CD14-positive monocyte (primary cell): ENCODE measurements at regions not wholly inside any gene's neighbourhood (a gene's known extent, or its start where the extent isn't known, plus 50 kb on each side); places are given as distances from the start of the nearest gene placed in this dataset.

Experiments
- DNase-seq, 3 donors: peaks; one replicate each; pipeline ENCODE4 v3.0.0-alpha.2; 2011 to 2022
- H2AFZ ChIP-seq: 2 replicates; pipeline ENCODE4 v1.6.0; 2012; ENCODE audit warnings: mild to moderate bottlenecking, low read depth, low read length, inconsistent platforms; ENCODE audit not compliant: insufficient read depth, poor library complexity, severe bottlenecking
- H3K27ac ChIP-seq, 2 donors: 1 replicate in 1 of 2; 2 replicates in 1 of 2; pipeline ENCODE4 v1.5.1; 2012 to 2013; ENCODE audit warnings: low read length in 2 of 2, control low read depth in 1 of 2, inconsistent platforms in 1 of 2, low read depth in 1 of 2, mild to moderate bottlenecking in 1 of 2
- H3K27me3 ChIP-seq, 2 donors: one replicate each; pipeline versions ENCODE4 v1.6.0 to v1.6.1; 2011 to 2013; ENCODE audit warnings: low read length in 2 of 2; ENCODE audit not compliant: control insufficient read depth in 2 of 2, insufficient read depth in 2 of 2
- H3K36me3 ChIP-seq, 2 donors: replicated peaks in 1 of 2; 1 replicate in 1 of 2; 2 replicates in 1 of 2; pipeline versions ENCODE4 v1.5.1 to v1.6.1; 2012 to 2013; ENCODE audit warnings: low read length in 2 of 2, control low read depth in 1 of 2, inconsistent platforms in 1 of 2, mild to moderate bottlenecking in 1 of 2; ENCODE audit not compliant: insufficient read depth in 2 of 2, control insufficient read depth in 1 of 2
- H3K4me1 ChIP-seq, 2 donors: 1 replicate in 1 of 2; 2 replicates in 1 of 2; pipeline versions ENCODE4 v1.5.1 to v1.6.1; 2012 to 2013; ENCODE audit warnings: low read length in 2 of 2, control low read depth in 1 of 2, inconsistent platforms in 1 of 2, mild to moderate bottlenecking in 1 of 2, moderate library complexity in 1 of 2; ENCODE audit not compliant: insufficient read depth in 2 of 2, control insufficient read depth in 1 of 2
- H3K4me2 ChIP-seq: replicated peaks from 2 replicates; pipeline ENCODE3; 2012; ENCODE audit warnings: low read length, moderate library complexity, mild to moderate bottlenecking; ENCODE audit not compliant: poor library complexity, severe bottlenecking; ENCODE audit errors: extremely low read depth
- H3K4me3 ChIP-seq, 3 experiments: fragments of 200-600 bp in 1 of 3; sonication (generic) in 1 of 3; replicated peaks in 1 of 3; 1 replicate in 2 of 3; 2 replicates in 1 of 3; pipeline ENCODE4 v1.5.1; 2011 to 2013; ENCODE audit warnings: low read length in 3 of 3, mild to moderate bottlenecking in 3 of 3, control low read depth in 2 of 3, low read depth in 2 of 3, inconsistent platforms in 1 of 3, moderate library complexity in 1 of 3
- H3K79me2 ChIP-seq: 2 replicates; pipeline ENCODE4 v1.6.0; 2012; ENCODE audit warnings: mild to moderate bottlenecking, control low read depth, inconsistent platforms, low read length, moderate library complexity; ENCODE audit not compliant: insufficient read depth
- H3K9ac ChIP-seq: 2 replicates; pipeline ENCODE4 v1.6.0; 2017; ENCODE audit warnings: low read length, mild to moderate bottlenecking; ENCODE audit not compliant: insufficient read depth, poor library complexity, severe bottlenecking
- H3K9me3 ChIP-seq, 2 donors: replicated peaks in 1 of 2; 1 replicate in 1 of 2; 2 replicates in 1 of 2; pipeline versions ENCODE4 v1.5.1 to v1.6.1; 2012 to 2013; ENCODE audit warnings: low read length in 2 of 2, control low read depth in 1 of 2; ENCODE audit not compliant: control insufficient read depth in 1 of 2, insufficient read depth in 1 of 2
- H4K20me1 ChIP-seq: 2 replicates; pipeline ENCODE4 v1.6.0; 2012; ENCODE audit warnings: mild to moderate bottlenecking, low read length, control low read depth, moderate library complexity; ENCODE audit not compliant: insufficient read depth
- H3K27ac Mint-ChIP-seq, 7 donors: one replicate each; pipeline ENCODE4 v1.8.0; 2020; ENCODE audit warnings: mild to moderate bottlenecking in 7 of 7, mixed read lengths in 7 of 7, moderate library complexity in 6 of 7, inconsistent platforms in 2 of 7
- H3K27me3 Mint-ChIP-seq, 3 donors: one replicate each; pipeline ENCODE4 v1.8.0; 2021 to 2022; ENCODE audit warnings: low read depth in 3 of 3, mild to moderate bottlenecking in 3 of 3, mixed read lengths in 3 of 3, moderate library complexity in 3 of 3, inconsistent platforms in 1 of 3
- H3K36me3 Mint-ChIP-seq, 2 donors: one replicate each; pipeline ENCODE4 v1.8.0; 2020; ENCODE audit warnings: mixed read lengths in 2 of 2, inconsistent platforms in 1 of 2, mild to moderate bottlenecking in 1 of 2
- H3K4me1 Mint-ChIP-seq: one replicate; pipeline ENCODE4 v1.8.0; 2020; ENCODE audit warnings: mild to moderate bottlenecking, mixed read lengths
- H3K4me3 Mint-ChIP-seq, 2 donors: one replicate each; pipeline ENCODE4 v1.8.0; 2020; ENCODE audit warnings: mild to moderate bottlenecking in 2 of 2, mixed read lengths in 2 of 2, moderate library complexity in 1 of 2
- H3K9me3 Mint-ChIP-seq, 7 donors: one replicate each; pipeline ENCODE4 v1.8.0; 2020 to 2022; ENCODE audit warnings: mixed read lengths in 7 of 7, mild to moderate bottlenecking in 6 of 7, moderate library complexity in 6 of 7, inconsistent platforms in 2 of 7
- WGBS: methylation state at CpG from one replicate; pipeline ENCODE4 v1.1.5; 2013; ENCODE audit warnings: missing lambda C conversion rate; ENCODE audit not compliant: insufficient coverage; 5-methylcytosine and 5-hydroxymethylcytosine counted together
- intact Hi-C, 2 donors: fragments of 100-400 bp; cut with micrococcal nuclease; formaldehyde crosslinking; loops; one replicate each; pipeline versions ENCODE4 v1.15.0 to v1.15.1; 2023
- TF ChIP-seq, protein P1 (sequence below): fragments of 200-600 bp; IDR thresholded peaks from one replicate; pipeline ENCODE4 v1.8.0; 2022; ENCODE audit warnings: antibody characterized with exemption, mild to moderate bottlenecking

DNA sequence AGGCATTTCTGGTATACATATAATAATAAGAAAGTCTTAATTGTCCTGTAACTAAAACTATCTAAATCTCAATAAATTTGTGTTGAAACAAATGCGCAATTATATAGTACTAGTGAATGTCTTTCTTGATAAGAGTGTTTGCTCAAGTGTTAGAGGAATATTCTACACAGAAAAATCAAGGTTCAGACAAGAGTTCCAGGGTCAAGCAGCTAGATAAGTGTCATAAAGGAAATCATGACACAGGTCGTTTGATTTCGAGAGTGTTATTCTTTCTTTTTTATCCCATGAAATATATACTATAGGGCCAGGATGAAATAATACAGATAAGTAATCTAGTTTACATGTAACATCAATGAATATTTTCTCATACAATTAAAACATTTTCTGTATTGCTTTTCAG is 366.1 kb downstream of the UTRN start:
- H3K4me1 ChIP-seq = peaks cover 16 to 21% of the 10 kb centered on the region in 2 donors
- Mint-ChIP-seq H3K4me3 (no peak overlapping the region), H3K36me3 (peaks cover 5 to 14% of the 10 kb centered on the region in 2 donors), H3K4me1 (peaks cover 37% of the 10 kb centered on the region), H3K9me3 (peaks cover 0 to 1% (median 0%) of the 10 kb centered on the region in 7 donors), H3K27me3 (no peaks in the 10 kb centered on the region), H3K27ac (no peak overlapping the region)
- intact Hi-C loops = no loop called here
- H3K36me3 ChIP-seq = no peaks in the 10 kb centered on the region
- DNase-seq = no peak
- no peak overlapping the region for H3K4me2 ChIP-seq
- TF ChIP-seq, protein P1, sequence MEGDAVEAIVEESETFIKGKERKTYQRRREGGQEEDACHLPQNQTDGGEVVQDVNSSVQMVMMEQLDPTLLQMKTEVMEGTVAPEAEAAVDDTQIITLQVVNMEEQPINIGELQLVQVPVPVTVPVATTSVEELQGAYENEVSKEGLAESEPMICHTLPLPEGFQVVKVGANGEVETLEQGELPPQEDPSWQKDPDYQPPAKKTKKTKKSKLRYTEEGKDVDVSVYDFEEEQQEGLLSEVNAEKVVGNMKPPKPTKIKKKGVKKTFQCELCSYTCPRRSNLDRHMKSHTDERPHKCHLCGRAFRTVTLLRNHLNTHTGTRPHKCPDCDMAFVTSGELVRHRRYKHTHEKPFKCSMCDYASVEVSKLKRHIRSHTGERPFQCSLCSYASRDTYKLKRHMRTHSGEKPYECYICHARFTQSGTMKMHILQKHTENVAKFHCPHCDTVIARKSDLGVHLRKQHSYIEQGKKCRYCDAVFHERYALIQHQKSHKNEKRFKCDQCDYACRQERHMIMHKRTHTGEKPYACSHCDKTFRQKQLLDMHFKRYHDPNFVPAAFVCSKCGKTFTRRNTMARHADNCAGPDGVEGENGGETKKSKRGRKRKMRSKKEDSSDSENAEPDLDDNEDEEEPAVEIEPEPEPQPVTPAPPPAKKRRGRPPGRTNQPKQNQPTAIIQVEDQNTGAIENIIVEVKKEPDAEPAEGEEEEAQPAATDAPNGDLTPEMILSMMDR = no peak
- WGBS = no CpG with 5 or more reads among the region's 3 CpGs
- no peaks in the 10 kb centered on the region for H3K9me3 ChIP-seq
- H3K27ac ChIP-seq = no peak overlapping the region
- H3K27me3 ChIP-seq = no peaks in the 10 kb centered on the region
- no peaks in the 10 kb centered on the region for H4K20me1 ChIP-seq
- no peak overlapping the region for H3K4me3 ChIP-seq
- H3K79me2 ChIP-seq = peaks cover 19% of the 10 kb centered on the region
- no peak overlapping the region for H2AFZ ChIP-seq
- no peak overlapping the region for H3K9ac ChIP-seq

DNA sequence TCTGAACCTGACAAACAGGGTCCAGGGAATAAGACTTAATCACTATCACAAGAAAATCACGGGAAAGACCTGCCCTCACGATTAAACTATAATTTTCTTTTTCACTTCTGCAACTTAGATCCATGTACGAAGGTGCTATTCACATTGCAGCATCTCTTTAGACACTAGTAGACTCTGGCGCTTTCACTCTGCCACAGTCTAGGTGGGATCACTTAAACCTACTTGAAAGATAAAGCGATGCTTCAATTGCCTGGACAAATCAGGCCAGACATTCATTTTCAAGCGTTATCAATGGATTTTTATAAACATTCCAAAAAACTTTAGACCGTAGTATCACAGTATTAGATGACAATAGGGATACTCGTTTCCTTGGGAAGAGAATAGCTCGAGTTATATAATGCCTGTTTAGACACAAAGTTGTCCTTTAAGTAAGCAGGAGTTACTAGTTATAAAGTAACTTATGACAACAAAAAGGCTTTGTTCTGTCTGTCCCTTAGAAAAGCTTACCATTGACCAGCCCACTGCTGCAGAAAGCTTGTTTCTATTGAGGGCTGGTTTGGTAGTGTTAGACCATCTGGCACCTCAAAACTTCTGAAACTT is 367.3 kb downstream of the UTRN start:
- Histone ChIP-seq H3K4me3 (no peak overlapping the region), H2AFZ (no peak overlapping the region), H3K27ac (no peak overlapping the region), H4K20me1 (no peaks in the 10 kb centered on the region), H3K36me3 (no peaks in the 10 kb centered on the region), H3K27me3 (no peaks in the 10 kb centered on the region), H3K79me2 (peaks cover 27% of the 10 kb centered on the region), H3K9me3 (no peaks in the 10 kb centered on the region), H3K4me2 (no peak overlapping the region), H3K4me1 (peaks cover 16 to 21% of the 10 kb centered on the region in 2 donors), H3K9ac (no peak overlapping the region)
- intact Hi-C loops = no loop called here
- H3K27me3 Mint-ChIP-seq = no peaks in the 10 kb centered on the region
- no peak overlapping the region for H3K27ac Mint-ChIP-seq
- 98% methylated on average over 4 of the region's 9 CpGs for WGBS
- H3K4me1 Mint-ChIP-seq = peaks cover 37% of the 10 kb centered on the region
- H3K4me3 Mint-ChIP-seq = no peak overlapping the region
- peaks cover 0 to 1% (median 0%) of the 10 kb centered on the region in 7 donors for H3K9me3 Mint-ChIP-seq
- TF ChIP-seq, protein P1 = no peak
- H3K36me3 Mint-ChIP-seq = peaks cover 5 to 14% of the 10 kb centered on the region in 2 donors
- no peak for DNase-seq
